ENCODE measurements at regions not wholly inside any gene's neighbourhood (a gene's known extent, or its start where the extent isn't known, plus 50 kb on each side); places are given as distances from the start of the nearest gene placed in this dataset.

DNA sequence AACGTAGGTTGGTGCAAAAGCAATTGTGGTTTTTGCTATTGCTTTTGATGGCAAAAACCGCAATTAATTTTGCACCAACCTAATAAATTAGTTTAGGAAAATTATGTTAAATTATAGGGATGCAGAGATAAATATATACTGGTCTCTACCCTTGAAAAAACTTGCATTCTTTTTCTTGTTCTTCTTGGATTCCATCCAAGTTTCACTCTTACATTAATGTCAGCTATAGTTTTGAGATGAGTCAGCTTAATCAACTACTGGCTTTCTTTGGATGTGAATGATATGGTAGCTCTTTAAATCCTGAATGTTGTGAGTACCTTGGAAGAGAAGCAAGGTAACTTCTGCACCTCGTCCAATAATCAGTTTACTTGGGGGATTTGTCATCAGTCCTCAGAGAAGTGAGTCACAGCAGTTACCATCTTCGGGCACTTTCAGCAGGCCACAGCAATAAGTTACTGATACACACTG lies 549.0 kb upstream of the ZNF608 start:
- DNase-seq (ENCODE audit: low spot score): no peak
- ATAC-seq: no peak

DNA sequence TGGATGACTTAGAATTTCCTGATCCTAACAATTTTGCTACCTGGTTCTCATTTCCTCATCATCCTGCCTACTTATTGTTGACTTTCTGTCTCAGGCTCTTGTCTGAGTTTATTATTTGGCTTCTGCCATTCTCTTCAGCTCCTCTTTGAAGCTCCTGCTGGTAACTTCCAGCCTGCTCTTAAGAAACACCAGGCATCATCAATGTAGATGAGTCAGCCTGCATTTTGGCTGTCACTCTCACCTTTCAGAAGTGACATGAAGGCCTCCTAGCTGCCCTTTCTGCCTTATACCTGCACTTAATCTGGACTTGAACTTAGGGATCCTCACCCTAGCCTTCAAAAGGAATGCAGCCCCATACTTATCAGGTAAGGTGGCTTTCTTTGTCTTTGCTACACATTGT lies 551.8 kb upstream of the ZNF608 start:
- DNase-seq (ENCODE audit: low spot score) (no peak), ATAC-seq (no peak)

GRCh38 chr5:125298746-125299379 lies 552.4 kb upstream of the ZNF608 start:
- DNase-seq (ENCODE audit: low spot score) (no peak), ATAC-seq (no peak)

- no peak for ATAC-seq
- DNase-seq (ENCODE audit: low spot score): no peak
These were observed 555.3 kb upstream of the ZNF608 start for GRCh38 chr5:125301711-125302110.

DNA sequence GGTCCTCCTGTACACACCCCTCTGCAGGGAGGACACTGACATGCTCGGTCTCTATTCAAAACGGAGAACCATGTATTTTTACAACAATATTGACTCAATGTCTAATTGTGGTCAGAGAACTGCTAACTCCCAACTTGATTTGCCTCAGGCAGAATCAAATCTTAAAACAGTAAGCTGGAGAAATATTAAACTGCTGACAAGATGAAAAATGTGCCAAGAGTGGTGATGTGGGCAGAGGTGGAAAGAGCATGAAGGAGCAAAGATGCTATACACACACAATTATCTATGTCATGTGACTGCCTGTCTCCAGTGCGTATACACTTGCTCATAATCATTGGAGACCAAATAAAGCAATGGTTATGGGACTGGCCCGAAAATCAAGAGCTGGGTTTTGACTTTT lies 556.1 kb upstream of the ZNF608 start:
- DNase-seq (ENCODE audit: low spot score) (no peak), ATAC-seq (no peak)

GRCh38 chr5:125306741-125307140 lies 560.3 kb upstream of the ZNF608 start:
- ATAC-seq (no peak), DNase-seq (ENCODE audit: low spot score) (no peak)

GRCh38 chr5:125310749-125311148 lies 564.3 kb upstream of the ZNF608 start:
- no peak for ATAC-seq
- no peak for DNase-seq (ENCODE audit: low spot score)

- DNase-seq (ENCODE audit: low spot score) (no peak), ATAC-seq (no peak)
These were observed 565.3 kb upstream of the ZNF608 start for GRCh38 chr5:125311743-125312142.

DNA sequence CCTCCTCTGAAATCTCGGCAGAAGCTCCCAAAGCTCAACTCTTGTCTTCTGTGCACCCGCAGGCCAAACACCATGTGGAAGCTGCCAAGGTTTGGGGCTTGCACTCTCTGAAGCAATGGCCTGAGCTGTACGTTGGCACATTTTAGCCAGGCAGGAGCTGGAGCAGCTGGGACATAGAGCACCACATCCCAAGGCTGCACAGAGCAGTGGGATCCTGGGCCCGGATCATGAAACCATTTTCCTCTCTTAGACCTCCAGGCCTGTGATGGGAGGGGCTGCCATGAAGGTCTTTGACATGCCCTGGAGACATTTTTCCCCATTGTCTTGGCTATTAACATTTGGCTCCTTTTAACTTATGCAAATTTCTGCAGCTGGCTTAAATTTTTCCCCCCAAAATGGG lies 567.1 kb upstream of the ZNF608 start:
- ATAC-seq (no peak), DNase-seq (ENCODE audit: low spot score) (no peak)

- DNase-seq (ENCODE audit: low spot score) (no peak), ATAC-seq (no peak)
These were observed 568.9 kb upstream of the ZNF608 start for GRCh38 chr5:125315306-125315705.

GRCh38 chr5:125316391-125316790 lies 570.0 kb upstream of the ZNF608 start:
- DNase-seq (ENCODE audit: low spot score) (no peak), ATAC-seq (no peak)

- DNase-seq (ENCODE audit: low spot score) (no peak), ATAC-seq (peak; percentile 34)
These were observed 570.6 kb upstream of the ZNF608 start for GRCh38 chr5:125316915-125317535.

DNA sequence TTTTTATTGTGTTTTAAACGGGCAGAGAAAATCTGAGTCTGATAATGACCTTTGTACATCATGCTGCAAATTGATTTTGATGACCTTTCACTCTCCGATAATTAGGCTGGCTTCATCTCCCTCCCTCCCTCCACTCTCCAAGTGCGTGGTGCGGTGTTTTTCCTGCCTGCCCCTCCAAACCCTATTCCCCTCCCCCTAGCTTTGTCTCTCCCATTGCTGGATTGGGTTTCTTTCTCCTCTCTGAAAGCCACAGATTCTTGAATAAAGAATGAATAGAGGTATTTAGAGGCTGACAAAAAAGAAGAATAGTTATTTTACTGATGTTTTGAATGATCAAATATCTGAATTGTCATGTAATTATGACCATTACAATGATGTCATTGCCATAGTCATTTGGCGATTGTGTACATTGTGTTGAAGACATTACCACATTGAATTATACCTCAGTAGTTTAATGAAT lies 571.1 kb upstream of the ZNF608 start:
- ATAC-seq (peak; percentile 95), DNase-seq (ENCODE audit: low spot score) (peak; percentile 51)

DNA sequence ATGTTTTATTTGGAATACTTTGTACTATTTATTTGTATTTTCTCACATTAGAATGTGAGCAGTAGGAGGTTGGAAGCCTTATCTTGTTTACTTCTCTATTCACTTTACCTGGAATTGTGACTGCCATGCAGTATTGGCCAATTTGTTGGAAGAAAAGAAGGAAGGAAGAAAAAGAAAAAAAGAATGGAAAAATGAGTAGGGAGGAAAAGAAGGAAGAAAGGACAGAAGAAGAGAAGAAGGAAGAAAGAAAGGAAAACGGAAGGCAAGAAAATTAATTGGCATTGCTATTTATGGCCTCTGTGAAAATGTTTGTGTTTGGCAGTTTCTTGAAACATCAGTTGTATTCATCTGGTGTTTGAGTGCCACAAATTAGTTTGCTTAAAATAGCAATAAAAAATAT lies 575.2 kb upstream of the ZNF608 start:
- no peak for ATAC-seq
- DNase-seq (ENCODE audit: low spot score): no peak

- DNase-seq (ENCODE audit: low spot score): no peak
These were observed 577.2 kb upstream of the ZNF608 start for GRCh38 chr5:125323613-125324012.

GRCh38 chr5:125325488-125326149 lies 579.2 kb upstream of the ZNF608 start:
- ATAC-seq: no peak
- DNase-seq (ENCODE audit: low spot score): no peak

More at GRCh38 chr5:125323613-125324012, 577.2 kb upstream of the ZNF608 start:
- no peak for ATAC-seq

DNA sequence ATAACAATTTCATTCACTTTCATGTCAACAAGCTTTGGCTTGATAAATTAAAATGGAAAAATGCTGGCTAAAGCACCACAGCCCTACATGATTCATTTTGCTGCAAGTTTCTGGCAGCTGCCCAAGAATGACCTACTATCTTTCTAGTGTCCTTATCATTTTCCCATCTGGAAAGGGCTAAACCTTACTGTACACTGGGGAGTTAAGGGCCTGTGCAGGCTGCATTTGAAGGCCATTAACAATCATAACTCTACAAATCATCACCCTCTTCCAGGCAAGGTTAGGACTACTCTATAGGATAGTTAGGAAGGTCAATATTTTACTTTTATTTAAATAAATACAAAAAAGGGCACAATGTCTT lies 579.7 kb upstream of the ZNF608 start:
- ATAC-seq: no peak
- DNase-seq (ENCODE audit: low spot score): no peak

DNA sequence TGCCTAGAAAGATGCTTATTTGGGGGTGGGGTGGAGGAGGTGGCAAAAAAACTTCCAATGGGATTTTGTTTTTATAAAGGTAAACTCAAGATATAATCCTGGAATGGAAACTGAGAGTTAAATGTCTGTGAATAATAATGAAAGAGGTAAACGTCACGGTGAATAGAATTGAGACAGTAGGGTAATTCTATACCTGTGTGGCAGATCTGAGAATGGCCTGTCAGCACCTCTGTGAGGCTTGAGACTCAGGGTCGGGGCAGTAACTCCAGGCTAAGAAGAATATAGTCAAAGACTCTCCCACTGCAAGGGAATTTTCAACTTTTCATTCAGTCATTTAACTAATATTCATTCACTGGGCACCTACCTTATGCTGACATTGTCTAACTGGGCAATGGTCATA lies 581.2 kb upstream of the ZNF608 start:
- no peak for DNase-seq (ENCODE audit: low spot score)
- no peak for ATAC-seq

- ATAC-seq (no peak), DNase-seq (ENCODE audit: low spot score) (no peak)
These were observed 585.7 kb upstream of the ZNF608 start for GRCh38 chr5:125331987-125332598.

DNA sequence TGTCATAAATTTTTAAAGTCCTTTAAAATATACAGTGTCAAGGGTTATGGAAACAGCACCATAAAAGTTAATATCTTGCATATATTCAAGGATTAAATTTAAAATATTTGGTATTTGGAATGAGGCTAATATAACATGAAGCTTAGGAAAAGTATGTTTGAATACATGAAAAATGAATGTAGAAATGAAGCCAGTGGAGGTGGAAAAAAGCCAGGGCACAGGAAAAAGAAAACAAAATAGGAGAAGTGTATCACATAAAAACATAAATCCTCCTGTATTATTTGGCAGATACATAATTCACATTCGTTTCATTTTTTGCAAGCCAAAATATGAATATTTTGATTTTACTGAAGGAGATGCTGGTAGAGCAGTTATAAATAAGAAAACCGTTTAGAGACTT lies 587.0 kb upstream of the ZNF608 start:
- DNase-seq (ENCODE audit: low spot score) (no peak), ATAC-seq (no peak)

- DNase-seq (ENCODE audit: low spot score) (no peak), ATAC-seq (no peak)
These were observed 590.0 kb upstream of the ZNF608 start for GRCh38 chr5:125336401-125336800.

DNA sequence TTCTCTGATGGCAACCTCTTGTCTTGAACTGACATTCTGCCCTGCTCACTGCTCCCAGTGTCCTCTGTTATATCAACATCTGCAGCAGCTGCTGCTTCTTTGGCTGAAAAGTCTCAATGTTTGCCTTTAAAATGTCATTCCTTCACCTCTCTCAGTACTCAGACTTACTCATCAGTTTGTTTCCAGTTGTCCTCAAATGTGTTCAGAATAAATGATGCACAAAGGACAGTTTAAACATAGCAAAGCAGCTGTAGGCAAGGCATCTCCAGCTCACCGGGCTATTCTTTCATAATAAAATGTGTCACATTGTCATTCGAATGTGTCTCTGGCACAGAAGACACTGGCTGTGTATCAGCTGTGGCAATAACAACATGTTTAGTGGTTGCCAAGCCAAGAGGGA lies 590.9 kb upstream of the ZNF608 start:
- no peak for DNase-seq (ENCODE audit: low spot score)
- no peak for ATAC-seq

All from left lobe of liver (tissue), 2 donors.